Endodermal cell (in vitro differentiated cells): ENCODE measurements at regions not wholly inside any gene's neighbourhood (a gene's known extent, or its start where the extent isn't known, plus 50 kb on each side); places are given as distances from the start of the nearest gene placed in this dataset.

Experiments used
- DNase-seq: peaks from one replicate; pipeline ENCODE4 v3.0.0-alpha.2; 2017
- H3K27ac ChIP-seq: 2 replicates; pipeline ENCODE4 v1.5.1; 2013; ENCODE audit warnings: mild to moderate bottlenecking, low read depth, low read length, moderate library complexity
- H3K27me3 ChIP-seq: 2 replicates; pipeline ENCODE4 v1.6.1; 2013; ENCODE audit warnings: mild to moderate bottlenecking, low read length, moderate library complexity; ENCODE audit not compliant: insufficient read depth, control insufficient read depth, poor library complexity, severe bottlenecking
- H3K36me3 ChIP-seq: 2 replicates; pipeline ENCODE4 v1.7.0; 2013; ENCODE audit warnings: mild to moderate bottlenecking, low read length, moderate library complexity; ENCODE audit not compliant: control insufficient read depth, insufficient read depth
- H3K4me1 ChIP-seq: one replicate; pipeline ENCODE4 v1.7.0; 2013; ENCODE audit warnings: low read length; ENCODE audit not compliant: control insufficient read depth, insufficient read depth
- H3K4me3 ChIP-seq: 2 replicates; pipeline ENCODE4 v1.5.1; 2013; ENCODE audit warnings: mild to moderate bottlenecking, low read length, moderate library complexity
- H3K9ac ChIP-seq: 2 replicates; pipeline ENCODE4 v1.6.1; 2013; ENCODE audit warnings: mild to moderate bottlenecking, low read length, moderate library complexity; ENCODE audit not compliant: poor library complexity, severe bottlenecking; ENCODE audit errors: extremely low read depth
- H3K9me3 ChIP-seq: 2 replicates; pipeline ENCODE4 v1.6.1; 2013; ENCODE audit warnings: mild to moderate bottlenecking, low read length, moderate library complexity; ENCODE audit not compliant: control insufficient read depth
- H3K27ac Mint-ChIP-seq: 2 replicates; pipeline ENCODE4 v1.8.0; 2020; ENCODE audit warnings: mixed read lengths
- H3K27me3 Mint-ChIP-seq: 2 replicates; pipeline ENCODE4 v1.8.0; 2021; ENCODE audit warnings: mild to moderate bottlenecking, mixed read lengths; ENCODE audit not compliant: insufficient read depth
- H3K36me3 Mint-ChIP-seq: 2 replicates; pipeline ENCODE4 v1.8.0; 2020; ENCODE audit warnings: low read depth, mixed read lengths
- H3K4me1 Mint-ChIP-seq: 2 replicates; pipeline ENCODE4 v1.8.0; 2020; ENCODE audit warnings: mixed read lengths
- H3K4me3 Mint-ChIP-seq: 2 replicates; pipeline ENCODE4 v1.8.0; 2020; ENCODE audit warnings: mild to moderate bottlenecking, moderate library complexity, mixed read lengths
- H3K9me3 Mint-ChIP-seq: 2 replicates; pipeline ENCODE4 v1.8.0; 2020; ENCODE audit warnings: mild to moderate bottlenecking, mixed read lengths
- CTCF ChIP-seq: fragments of 200-600 bp; sonication (generic); conservative IDR thresholded peaks from 2 replicates; pipeline ENCODE4 v1.5.0; 2021; ENCODE audit warnings: antibody characterized with exemption, mild to moderate bottlenecking
- WGBS, 2 experiments: methylation state at CpG; one replicate each; pipeline versions ENCODE4 v1.1.5 to v1.1.7; 2013; ENCODE audit warnings: missing lambda C conversion rate in 2 of 2, mixed read lengths in 1 of 2; ENCODE audit not compliant: insufficient coverage in 1 of 2, insufficient read length in 1 of 2; 5-methylcytosine and 5-hydroxymethylcytosine counted together

GRCh38 chr4:31236020-31236638 is 516.0 kb downstream of the PCDH7 start:
- peaks cover 12% of the 10 kb centered on the region for H3K9me3 ChIP-seq
- H3K27me3 ChIP-seq, result no peaks in the 10 kb centered on the region
- DNase-seq, result no peak
- Mint-ChIP-seq H3K27ac (no peak overlapping the region), H3K36me3 (no peaks in the 10 kb centered on the region), H3K4me3 (no peak overlapping the region), H3K27me3 (no peaks in the 10 kb centered on the region), H3K4me1 (no peaks in the 10 kb centered on the region), H3K9me3 (peaks cover 8% of the 10 kb centered on the region)
- H3K27ac ChIP-seq, result no peak overlapping the region
- no peaks in the 10 kb centered on the region for H3K4me1 ChIP-seq
- H3K4me3 ChIP-seq, result no peak overlapping the region
- no peaks in the 10 kb centered on the region for H3K36me3 ChIP-seq
- no peak for TF ChIP-seq CTCF
- 78 to 91% methylated on average over 5 of the region's 5 CpGs for WGBS, 2 experiments
- no peak overlapping the region for H3K9ac ChIP-seq

- H3K9ac ChIP-seq, result no peak overlapping the region
- peaks cover 12% of the 10 kb centered on the region for H3K9me3 ChIP-seq
- Mint-ChIP-seq H3K4me3 (no peak overlapping the region), H3K36me3 (no peaks in the 10 kb centered on the region), H3K27ac (no peak overlapping the region), H3K4me1 (no peaks in the 10 kb centered on the region), H3K27me3 (no peaks in the 10 kb centered on the region), H3K9me3 (peaks cover 8% of the 10 kb centered on the region)
- H3K4me3 ChIP-seq, result no peak overlapping the region
- H3K27ac ChIP-seq, result no peak overlapping the region
- H3K27me3 ChIP-seq, result no peaks in the 10 kb centered on the region
- no peak for TF ChIP-seq CTCF
- H3K36me3 ChIP-seq, result no peaks in the 10 kb centered on the region
- H3K4me1 ChIP-seq, result no peaks in the 10 kb centered on the region
- 83 to 88% methylated on average over 1 to 6 of the region's 6 CpGs for WGBS, 2 experiments
- no peak for DNase-seq
Observed at GRCh38 chr4:31236639-31237173, 516.5 kb downstream of the PCDH7 start.

- H3K27me3 Mint-ChIP-seq, result no peaks in the 10 kb centered on the region
- no peak for TF ChIP-seq CTCF
- H3K9me3 Mint-ChIP-seq, result peaks cover 8% of the 10 kb centered on the region
- no peaks in the 10 kb centered on the region for H3K4me1 ChIP-seq
- H3K9ac ChIP-seq, result no peak overlapping the region
- no peak overlapping the region for H3K4me3 ChIP-seq
- DNase-seq, result no peak
- peaks cover 12% of the 10 kb centered on the region for H3K9me3 ChIP-seq
- no peaks in the 10 kb centered on the region for H3K27me3 ChIP-seq
- H3K27ac Mint-ChIP-seq, result no peak overlapping the region
- no peaks in the 10 kb centered on the region for H3K36me3 Mint-ChIP-seq
- no peaks in the 10 kb centered on the region for H3K4me1 Mint-ChIP-seq
- no peaks in the 10 kb centered on the region for H3K36me3 ChIP-seq
- H3K4me3 Mint-ChIP-seq, result no peak overlapping the region
- H3K27ac ChIP-seq, result no peak overlapping the region
Observed at GRCh38 chr4:31237233-31237632, 517.1 kb downstream of the PCDH7 start.
